K562 (cell line): ENCODE measurements at regions not wholly inside any gene's neighbourhood (a gene's known extent, or its start where the extent isn't known, plus 50 kb on each side); places are given as distances from the start of the nearest gene placed in this dataset.
A peak's percentile ranks its signal among the peaks of the same experiment; 100 is the strongest.

Source experiments
- ATAC-seq: fragments of 200-7000 bp; cut with Tn5 transposase; 3 replicates; pipeline ENCODE4 v1.9.1; 2020; ENCODE audit warnings: moderate library complexity
- BruUV-seq: library from RNA; stranded (reverse); fragments of 400-500 nt; replicated peaks from 2 replicates; lab custom pipeline; 2021; lab: Mats Ljungman, UMichigan
- CTCF ChIA-PET: fragments of 300-600 bp; formaldehyde crosslinking; extraction: SDS; loops from one replicate; lab custom pipeline; 2021; ENCODE audit warnings: low intra/inter-chr PET ratio; lab: Yijun Ruan, JAX
- POLR2A ChIA-PET: fragments of 300-600, 350-650 bp; sonication (Branson Sonifier 250); formaldehyde crosslinking; extraction: SDS; loops from one replicate; lab custom pipeline; 2021; ENCODE audit warnings: antibody characterized with exemption, inconsistent platforms; lab: Yijun Ruan, JAX
- DNase-seq, 4 experiments: peaks; one replicate each; pipeline versions ENCODE4 v3.0.0 to v3.0.0-alpha.2; 2011 to 2018; ENCODE audit warnings: low spot score in 3 of 4, mixed read lengths in 3 of 4; ENCODE audit errors: extremely low read depth in 1 of 4
- FAIRE-seq: peaks from 2 replicates; lab custom pipeline; 2011; peaks lifted over from hg19 to GRCh38; lab: Jason Lieb, UNC
- H2AFZ ChIP-seq: 2 replicates; pipeline ENCODE4 v1.6.0; 2011; ENCODE audit warnings: low read depth, low read length, control low read depth, inconsistent platforms
- H3K27ac ChIP-seq: fragments of 200-600 bp; 3 replicates; pipeline ENCODE4 v1.8.0; 2011; ENCODE audit warnings: low read depth, mild to moderate bottlenecking, control low read depth, inconsistent platforms, low read length, moderate library complexity, mixed read lengths; ENCODE audit errors: extremely low read depth
- H3K27me3 ChIP-seq, 2 experiments: fragments of 300-600 bp in 1 of 2; 2 replicates in 1 of 2; 3 replicates in 1 of 2; pipeline versions ENCODE4 v1.6.0 to v1.8.0; 2011; ENCODE audit warnings: inconsistent platforms in 2 of 2, low read length in 2 of 2, mild to moderate bottlenecking in 1 of 2, mixed read lengths in 1 of 2, moderate library complexity in 1 of 2; ENCODE audit not compliant: control insufficient read depth in 2 of 2, insufficient read depth in 2 of 2
- H3K36me3 ChIP-seq: fragments of 300-600 bp; 3 replicates; pipeline ENCODE4 v1.8.0; 2011; ENCODE audit warnings: mild to moderate bottlenecking, low read length, inconsistent platforms; ENCODE audit not compliant: control insufficient read depth, insufficient read depth
- H3K4me1 ChIP-seq, 2 experiments: fragments of 200-600 bp in 1 of 2; replicated peaks in 1 of 2; 2 replicates in 1 of 2; 3 replicates in 1 of 2; pipeline versions ENCODE4 v1.5.1 to v1.8.0; 2011; ENCODE audit warnings: inconsistent platforms in 2 of 2, low read length in 2 of 2, mild to moderate bottlenecking in 1 of 2, mixed read lengths in 1 of 2, moderate library complexity in 1 of 2; ENCODE audit not compliant: control insufficient read depth in 2 of 2, insufficient read depth in 2 of 2
- H3K4me2 ChIP-seq: 2 replicates; pipeline ENCODE4 v1.6.1; 2011; ENCODE audit warnings: low read length, control low read depth, inconsistent platforms, mixed read lengths; ENCODE audit not compliant: insufficient read depth
- H3K4me3 ChIP-seq: fragments of 200-600 bp; sonication (generic), shearing (Covaris generic); 2 replicates; pipeline ENCODE4 v1.5.1; 2016; ENCODE audit warnings: control low read depth, inconsistent platforms
- H3K79me2 ChIP-seq: fragments of 200-600 bp; 3 replicates; pipeline ENCODE4 v1.8.0; 2011; ENCODE audit warnings: low read length, inconsistent platforms; ENCODE audit not compliant: control insufficient read depth, insufficient read depth
- H3K9ac ChIP-seq, 2 experiments: 2 replicates each; pipeline versions ENCODE4 v1.6.0 to v1.6.1; 2011; ENCODE audit warnings: low read depth in 2 of 2, low read length in 2 of 2, control low read depth in 1 of 2, inconsistent platforms in 1 of 2, mild to moderate bottlenecking in 1 of 2, mixed read lengths in 1 of 2; ENCODE audit not compliant: insufficient read depth in 1 of 2
- H3K9me1 ChIP-seq: one replicate; pipeline ENCODE4 v1.6.0; 2011; ENCODE audit warnings: inconsistent platforms, mild to moderate bottlenecking, low read length, moderate library complexity; ENCODE audit not compliant: control insufficient read depth, insufficient read depth
- H3K9me3 ChIP-seq: replicated peaks from 2 replicates; pipeline ENCODE4 v1.5.1; 2011; ENCODE audit warnings: low read depth, low read length, inconsistent platforms; ENCODE audit not compliant: control insufficient read depth, insufficient read depth
- H4K20me1 ChIP-seq: replicated peaks from 2 replicates; pipeline ENCODE4 v1.6.1; 2011; ENCODE audit warnings: low read length, inconsistent platforms, mixed read lengths; ENCODE audit not compliant: control insufficient read depth, insufficient read depth
- CBFA2T2 ChIP-seq: fragments of 450-650 bp; conservative IDR thresholded peaks from 2 replicates; pipeline ENCODE4 v1.6.1; 2017; ENCODE audit warnings: mild to moderate bottlenecking
- NR4A1 ChIP-seq, 2 experiments: fragments of 250-450 bp in 1 of 2; fragments of 450-650 bp in 1 of 2; sonication (Bioruptor Pico) in 1 of 2; IDR thresholded peaks; 2 replicates each; pipeline versions ENCODE4 v1.4.0 to v1.6.1; 2016 to 2020; ENCODE audit warnings: mild to moderate bottlenecking in 2 of 2, missing compliant biosample characterization in 1 of 2, missing genetic modification characterization in 1 of 2, moderate library complexity in 1 of 2
- RAD51 ChIP-seq: fragments of 450-650 bp; IDR thresholded peaks from 2 replicates; pipeline ENCODE4 v1.7.1; 2016; ENCODE audit warnings: low read depth, mild to moderate bottlenecking, borderline replicate concordance
- TEAD2 ChIP-seq: fragments of 450-650 bp; IDR thresholded peaks from 2 replicates; pipeline ENCODE4 v1.6.1; 2016; ENCODE audit warnings: missing genetic modification characterization, control low read depth, missing compliant biosample characterization
- TOE1 ChIP-seq, 2 experiments: fragments of 450-650 bp in 1 of 2; sonication (generic) in 1 of 2; formaldehyde crosslinking in 1 of 2; IDR thresholded peaks; 2 replicates each; pipeline versions ENCODE4 v1.7.1 to v1.8.0; 2016 to 2022; ENCODE audit warnings: borderline replicate concordance in 2 of 2, mild to moderate bottlenecking in 2 of 2, antibody characterized with exemption in 1 of 2, inconsistent platforms in 1 of 2, low read depth in 1 of 2, missing genetic modification reagents in 1 of 2, moderate library complexity in 1 of 2
- WGBS: fragments of 100-300 bp; shearing (Covaris generic); methylation state at CpG from one replicate; pipeline ENCODE4 v1.1.6; 2016; ENCODE audit warnings: low coverage, mixed read lengths; ENCODE audit not compliant: insufficient coverage; ENCODE audit errors: missing lambda C conversion rate; 5-methylcytosine and 5-hydroxymethylcytosine counted together
- in situ Hi-C: fragments of 300-500 bp; cut with MboI; formaldehyde crosslinking; loops from 4 replicates; pipeline ENCODE4 v1.15.0; 2018; ENCODE audit warnings: inconsistent platforms, mixed read lengths
- intact Hi-C: fragments of 100-400 bp; cut with micrococcal nuclease; formaldehyde crosslinking; loops from 2 replicates; pipeline ENCODE4 v1.14.2; 2022
- TF ChIP-seq, protein P1 (sequence below): sonication (generic); formaldehyde crosslinking; IDR thresholded peaks from 2 replicates; pipeline ENCODE4 v1.5.0; 2020; ENCODE audit warnings: missing genetic modification reagents
- TF ChIP-seq, protein P2 (sequence below): fragments of 450-650 bp; formaldehyde crosslinking; IDR thresholded peaks from 2 replicates; pipeline ENCODE4 v1.4.0; 2020; ENCODE audit warnings: mild to moderate bottlenecking, mixed read lengths
- TF ChIP-seq, protein P3 (sequence below): sonication (generic); formaldehyde crosslinking; IDR thresholded peaks from 2 replicates; pipeline ENCODE4 v1.9.0; 2022; ENCODE audit warnings: mild to moderate bottlenecking, missing genetic modification reagents

DNA sequence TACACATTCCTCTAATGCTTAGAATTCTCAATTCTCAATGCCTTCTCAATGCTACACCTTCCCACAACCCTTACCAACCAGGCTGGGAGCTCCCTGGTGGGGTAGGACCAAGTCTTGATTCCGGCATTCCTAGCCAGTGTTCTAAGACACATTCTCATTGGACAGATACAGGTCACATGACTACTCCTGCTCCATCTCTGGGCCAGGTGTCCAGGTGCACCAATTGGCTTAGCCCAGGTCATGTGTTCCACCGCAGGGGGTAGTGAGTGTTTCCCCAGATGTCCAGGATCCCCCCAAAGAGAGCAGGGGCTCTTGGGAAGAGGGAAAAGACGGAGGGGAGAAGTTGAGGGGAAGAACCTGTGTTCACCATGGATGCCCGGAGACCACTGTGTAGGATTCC, 58.7 kb upstream of the MLN start:
- Histone ChIP-seq H3K4me3 (no peak overlapping the region), H3K79me2 (no peaks in the 10 kb centered on the region), H4K20me1 (no peaks in the 10 kb centered on the region), H3K36me3 (no peaks in the 10 kb centered on the region)
- intact Hi-C loops = no loop called here
- FAIRE-seq = peak; percentile 66
- no TSS peak for BruUV-seq
- TF ChIP-seq, protein P1, sequence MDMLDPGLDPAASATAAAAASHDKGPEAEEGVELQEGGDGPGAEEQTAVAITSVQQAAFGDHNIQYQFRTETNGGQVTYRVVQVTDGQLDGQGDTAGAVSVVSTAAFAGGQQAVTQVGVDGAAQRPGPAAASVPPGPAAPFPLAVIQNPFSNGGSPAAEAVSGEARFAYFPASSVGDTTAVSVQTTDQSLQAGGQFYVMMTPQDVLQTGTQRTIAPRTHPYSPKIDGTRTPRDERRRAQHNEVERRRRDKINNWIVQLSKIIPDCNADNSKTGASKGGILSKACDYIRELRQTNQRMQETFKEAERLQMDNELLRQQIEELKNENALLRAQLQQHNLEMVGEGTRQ (CRISPR knock-in tag) = peak; percentile 58
- TF ChIP-seq NR4A1 (CRISPR knock-in tag; IDR thresholded peaks at IDR 0.05) (no peak), NR4A1 (tag; IDR thresholded peaks at IDR 0.05) (no peak), TOE1 (IDR thresholded peaks at IDR 0.05; ENCODE audit: borderline replicate concordance) (peak; percentile 79; the same call in 1 of the 2 replicates), TOE1 (CRISPR knock-in tag; IDR thresholded peaks at IDR 0.05; ENCODE audit: borderline replicate concordance, low read depth) (no peak), TEAD2 (tag) (no peak), CBFA2T2 (peak; percentile 38; the same call in 1 of the 2 replicates), RAD51 (peak; percentile 84)
- TF ChIP-seq, protein P2, sequence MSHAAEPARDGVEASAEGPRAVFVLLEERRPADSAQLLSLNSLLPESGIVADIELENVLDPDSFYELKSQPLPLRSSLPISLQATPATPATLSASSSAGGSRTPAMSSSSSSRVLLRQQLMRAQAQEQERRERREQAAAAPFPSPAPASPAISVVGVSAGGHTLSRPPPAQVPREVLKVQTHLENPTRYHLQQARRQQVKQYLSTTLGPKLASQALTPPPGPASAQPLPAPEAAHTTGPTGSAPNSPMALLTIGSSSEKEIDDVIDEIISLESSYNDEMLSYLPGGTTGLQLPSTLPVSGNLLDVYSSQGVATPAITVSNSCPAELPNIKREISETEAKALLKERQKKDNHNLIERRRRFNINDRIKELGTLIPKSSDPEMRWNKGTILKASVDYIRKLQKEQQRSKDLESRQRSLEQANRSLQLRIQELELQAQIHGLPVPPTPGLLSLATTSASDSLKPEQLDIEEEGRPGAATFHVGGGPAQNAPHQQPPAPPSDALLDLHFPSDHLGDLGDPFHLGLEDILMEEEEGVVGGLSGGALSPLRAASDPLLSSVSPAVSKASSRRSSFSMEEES (CRISPR knock-in tag) = peak; percentile 90
- TF ChIP-seq, protein P3, sequence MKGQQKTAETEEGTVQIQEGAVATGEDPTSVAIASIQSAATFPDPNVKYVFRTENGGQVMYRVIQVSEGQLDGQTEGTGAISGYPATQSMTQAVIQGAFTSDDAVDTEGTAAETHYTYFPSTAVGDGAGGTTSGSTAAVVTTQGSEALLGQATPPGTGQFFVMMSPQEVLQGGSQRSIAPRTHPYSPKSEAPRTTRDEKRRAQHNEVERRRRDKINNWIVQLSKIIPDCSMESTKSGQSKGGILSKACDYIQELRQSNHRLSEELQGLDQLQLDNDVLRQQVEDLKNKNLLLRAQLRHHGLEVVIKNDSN = peak; percentile 72
- TF ChIP-seq, all 486 proteins: peak for 6
- ChIA-PET POLR2A (interaction anchor here (0.5 kb wide), 1 partner anchor 73 kb away, joined by 4 read pairs; no protein-coding TSS in a partner anchor), CTCF (no interaction called here)
- Histone ChIP-seq H3K4me2 (no peak overlapping the region), H3K27ac (no peak overlapping the region), H2AFZ (peak overlapping the region; percentile 86; the same call in 1 of the 2 replicates), H3K9me1 (no peaks in the 10 kb centered on the region), H3K9me3 (no peaks in the 10 kb centered on the region), H3K4me1 (peaks cover 0 to 15% of the 10 kb centered on the region in 2 experiments; a peak in 3 of 5 replicates), H3K27me3 (peaks cover 6 to 20% of the 10 kb centered on the region in 2 experiments), H3K9ac (no peak overlapping the region)
- DNase-seq (peak in 1 of 4 experiments; percentile 42), ATAC-seq (peak; percentile 20; the same call in 1 of the 3 replicates)
- WGBS = 42% methylated on average over 4 of the region's 4 CpGs
- in situ Hi-C loops = no loop called here
